Heart left ventricle (tissue), 13 donors: ENCODE measurements at regions not wholly inside any gene's neighbourhood (a gene's known extent, or its start where the extent isn't known, plus 50 kb on each side); places are given as distances from the start of the nearest gene placed in this dataset.

Experiments
- CTCF ChIP-seq, 12 donors: fragments of 200-600 bp; sonication (generic) in 4 of 12; IDR thresholded peaks; one replicate each; pipeline versions ENCODE4 v1.5.0 to v1.8.0; 2018 to 2022; ENCODE audit warnings: antibody characterized with exemption in 12 of 12, mild to moderate bottlenecking in 5 of 12
- POLR2A ChIP-seq, 2 donors: fragments of 450-650 bp; IDR thresholded peaks; one replicate each; pipeline ENCODE4 v1.6.1; 2017; ENCODE audit warnings: antibody characterized with exemption in 2 of 2, mild to moderate bottlenecking in 2 of 2, moderate library complexity in 2 of 2
- donor health status: ischemic (EF 13 %, LVEDD 7.1; RV severe dilation, severe dysfunction).
- donor health status: DM: no; HTN: yes; CAD: no.
- donor health status: DM: no; HTN: no; CAD: no.
- donor health status: ischemic (EF 25% LVEDD 6.9; RV normal size, moderate dysfunction).
- donor health status: ischemic (EF 25% LVEDD 5.7; RV mildly dilated, moderate dysfunction).
- donor health status: ischemic (EF 35%, LVEDD 5.7; RV mildly dilated, moderate dysfunction).
- donor health status: nonischemic (EF 11% LVEDD 7.7; RV severe dilation, severe dysfunction).
- donor health status: DM: yes; HTN: yes; CAD: no.
- donor health status: PGD.
- donor health status: ischemic (EF 29% LVEDD 5.4; RV normal size, mild dysfunction).
- donor health status: nonischemic (EF 23%, LVEDD 6.1; RV moderate dilation, normal function).

DNA sequence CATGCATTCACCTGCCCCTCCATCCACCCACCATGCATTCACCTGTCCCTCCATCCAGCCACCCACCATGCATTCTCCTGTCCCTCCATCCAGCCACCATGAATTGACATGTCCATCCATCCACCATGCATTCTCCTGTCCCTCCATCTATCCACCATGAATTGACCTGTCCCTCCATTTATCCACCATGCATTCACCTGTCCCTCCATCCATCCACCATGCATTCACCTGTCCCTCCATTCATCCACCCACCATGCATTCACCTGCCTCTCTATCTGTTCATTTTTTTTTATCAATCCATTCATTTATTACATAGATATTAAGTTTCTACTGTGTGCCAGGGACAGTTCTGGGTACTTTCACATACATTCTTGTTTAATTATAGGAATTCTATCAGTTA is 69.2 kb downstream of the MYCN start:
- TF ChIP-seq CTCF (IDR thresholded peaks at IDR 0.05): no peak
- TF ChIP-seq POLR2A (IDR thresholded peaks at IDR 0.05): no peak
